Stimulated activated CD4-positive, alpha-beta T cell treated with anti-CD3 and anti-CD28 coated beads, TNF-alpha, amount 100 ng/mL, for 48 hours (primary cell): ENCODE measurements at regions not wholly inside any gene's neighbourhood (a gene's known extent, or its start where the extent isn't known, plus 50 kb on each side); places are given as distances from the start of the nearest gene placed in this dataset.

Experiments used
- DNase-seq, 3 donors: peaks; one replicate each; pipeline ENCODE4 v3.0.0-alpha.2; 2020; ENCODE audit warnings: low read depth in 3 of 3

DNA sequence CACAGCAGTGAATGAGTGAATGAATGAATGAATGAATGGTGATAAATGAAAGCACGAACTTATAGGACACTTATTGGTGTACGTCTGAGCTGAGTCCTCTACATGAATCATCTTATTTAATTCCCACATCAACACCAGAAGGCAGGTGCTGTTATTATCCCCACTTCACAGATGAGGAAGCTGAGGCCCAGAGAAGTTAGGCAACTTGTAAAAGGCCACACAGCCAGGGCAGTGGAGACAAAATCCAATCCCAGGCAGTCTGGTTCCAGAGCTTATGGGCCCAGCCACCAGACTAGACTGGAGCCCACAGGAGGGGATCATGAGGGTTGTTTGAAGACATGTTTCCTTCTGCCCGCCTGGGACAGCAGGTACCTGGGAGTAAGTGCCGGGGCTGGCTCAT, 364.0 kb downstream of the MN1 start:
- no peak for DNase-seq

DNA sequence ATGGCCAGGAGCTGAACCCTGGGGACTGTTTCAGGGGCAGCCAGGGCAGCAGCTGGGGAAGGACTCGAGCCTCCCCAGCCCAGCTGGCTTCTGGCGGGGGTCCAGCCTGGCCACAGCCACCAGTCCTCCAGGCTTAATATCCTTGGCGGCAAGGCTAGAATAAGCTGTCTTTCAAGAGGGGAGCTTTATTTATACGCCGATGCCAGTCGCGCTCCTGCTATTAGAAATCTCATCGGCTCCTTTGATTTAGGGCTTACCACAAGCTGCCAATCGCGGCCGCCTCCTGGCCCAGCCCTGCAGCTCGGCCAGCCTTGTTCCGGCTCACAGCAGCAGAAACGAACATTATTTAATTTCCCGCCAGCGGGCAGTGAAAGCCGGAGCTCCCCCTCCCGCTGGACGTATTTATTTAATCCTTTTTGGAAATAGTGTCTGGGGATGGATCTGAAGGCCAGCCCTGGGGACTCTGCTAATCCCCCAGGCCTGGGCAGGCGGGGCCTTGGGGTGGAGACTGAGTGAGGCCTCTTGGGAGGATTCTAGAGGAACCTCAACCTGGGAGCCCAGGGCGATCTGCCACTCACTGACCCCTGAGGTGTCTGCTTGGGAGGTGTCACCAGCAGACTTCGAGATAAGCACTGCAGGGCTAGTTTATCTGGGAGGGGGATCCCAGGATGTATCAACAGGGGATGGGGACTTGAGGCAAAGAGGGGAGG, 363.1 kb downstream of the MN1 start:
- DNase-seq, result no peak

DNA sequence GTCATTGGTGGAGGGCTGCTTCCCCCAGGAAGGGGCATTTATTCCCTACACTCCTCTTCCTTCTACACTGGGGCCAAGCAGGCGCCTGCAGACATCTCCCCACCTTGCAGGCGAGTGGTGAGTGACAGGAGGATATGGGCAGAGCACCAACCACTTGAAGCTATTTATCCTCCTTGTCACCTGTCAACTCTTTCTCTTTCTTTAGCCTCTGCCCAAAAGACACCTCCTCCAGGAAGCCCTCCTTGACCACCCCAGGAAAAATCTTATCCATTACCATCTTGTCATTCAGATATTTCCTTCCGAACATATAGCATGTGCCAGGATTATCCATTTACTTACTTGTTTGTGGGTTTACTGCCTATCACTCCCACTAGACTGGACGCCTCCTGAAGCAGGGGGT, 362.4 kb downstream of the MN1 start:
- DNase-seq, result no peak

DNA sequence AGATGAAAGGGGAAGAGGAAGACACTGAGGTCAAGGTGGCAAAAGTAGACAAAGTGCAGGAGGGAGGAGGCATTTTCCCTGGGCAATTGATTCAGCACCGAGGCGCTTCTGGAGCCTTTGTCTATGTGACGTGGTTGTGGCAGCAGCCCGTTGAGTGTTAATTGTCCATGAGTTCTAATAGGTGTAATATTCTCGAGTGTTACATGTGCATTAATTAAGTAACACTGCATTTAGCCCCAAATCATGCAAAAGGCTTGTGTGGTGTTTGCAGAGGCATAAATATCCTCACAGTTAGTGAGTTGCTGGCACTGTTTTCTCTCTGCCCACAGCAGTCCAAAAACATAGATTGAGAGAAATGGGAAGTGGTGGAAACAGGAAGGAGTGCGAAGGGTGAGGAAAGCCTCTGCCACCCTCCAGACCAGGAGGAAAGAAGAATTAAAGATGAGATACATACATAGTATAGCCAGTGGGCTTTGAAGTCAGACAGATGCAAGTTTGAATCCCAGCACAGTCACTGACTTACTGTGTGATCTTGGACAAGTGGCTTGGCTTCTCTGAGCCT, 361.2 kb downstream of the MN1 start:
- no peak for DNase-seq

DNA sequence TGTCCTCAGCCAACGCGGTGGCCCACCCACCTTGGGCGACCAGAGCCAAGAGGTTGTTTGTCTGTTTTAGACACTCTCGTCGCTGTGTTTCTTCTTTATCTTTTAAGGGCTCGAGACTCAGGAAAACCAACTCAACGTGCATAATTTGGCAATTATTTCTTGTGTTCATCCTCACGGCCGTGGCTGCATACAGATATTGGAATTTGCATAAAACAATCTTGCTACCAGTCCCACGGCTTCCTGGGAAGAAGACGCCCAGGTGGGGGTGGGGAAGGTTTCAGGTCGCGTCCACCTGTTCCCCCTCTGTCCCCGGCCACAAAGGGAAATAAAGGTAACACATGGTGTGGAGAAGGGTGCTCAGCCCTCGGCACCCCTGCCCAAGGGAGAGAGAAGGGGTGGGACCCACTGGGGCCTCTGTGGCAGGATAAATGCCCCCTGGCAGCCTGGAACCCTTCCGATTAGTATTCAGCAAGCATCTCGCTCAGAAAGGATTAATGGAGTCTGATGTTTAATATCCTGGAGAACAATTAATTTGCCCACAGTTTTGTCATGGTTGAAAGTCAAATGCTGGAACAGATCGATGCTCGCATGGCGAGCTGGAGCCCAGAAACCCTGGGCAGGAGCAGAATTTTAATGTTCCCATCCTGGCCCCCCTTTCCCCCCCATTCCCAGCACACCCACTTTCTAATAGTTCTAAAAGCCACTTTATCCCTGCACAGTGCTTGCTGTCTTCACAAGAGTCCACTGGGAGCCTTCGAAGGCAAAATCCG, 359.7 kb downstream of the MN1 start:
- DNase-seq, result no peak

DNA sequence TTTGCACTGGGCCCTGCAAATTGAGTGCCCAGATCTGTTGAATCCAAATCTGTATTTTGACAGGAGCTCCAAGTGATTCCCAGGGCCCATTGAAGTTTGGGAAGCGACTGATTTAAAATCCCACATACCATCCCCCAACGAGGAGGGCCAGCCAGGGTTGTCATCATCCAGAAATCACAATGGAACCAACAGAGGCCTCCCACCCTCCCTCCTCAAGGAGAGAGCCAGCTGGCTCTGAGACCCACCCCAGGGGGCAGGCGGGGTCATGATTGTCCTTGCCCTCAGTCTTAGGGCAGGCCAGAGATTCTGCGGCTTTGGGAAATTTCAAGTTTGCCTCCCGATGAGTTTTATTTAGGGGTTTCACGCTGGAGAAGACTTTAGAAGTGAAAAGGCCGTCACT, 358.2 kb downstream of the MN1 start:
- DNase-seq, result no peak

DNA sequence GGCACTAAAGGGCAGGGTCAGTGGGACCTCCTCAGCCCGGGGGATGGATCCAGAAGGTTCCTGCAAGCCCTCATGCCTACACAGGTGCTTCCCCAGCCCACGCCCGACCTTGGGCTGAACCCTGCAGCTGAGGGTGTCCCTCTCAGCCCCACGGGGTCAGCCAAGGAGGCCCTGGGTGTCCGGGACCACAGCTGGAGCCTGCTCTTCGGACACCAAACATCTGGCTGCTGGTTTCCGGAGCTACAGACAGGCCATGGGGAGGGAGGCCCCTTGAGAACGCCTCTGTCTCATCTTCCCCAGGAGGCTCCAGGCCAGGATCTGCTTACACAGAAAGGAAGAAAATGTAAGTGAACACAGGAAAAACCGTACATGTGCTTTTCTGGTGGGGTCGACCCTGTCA, 355.7 kb downstream of the MN1 start:
- no peak for DNase-seq

DNA sequence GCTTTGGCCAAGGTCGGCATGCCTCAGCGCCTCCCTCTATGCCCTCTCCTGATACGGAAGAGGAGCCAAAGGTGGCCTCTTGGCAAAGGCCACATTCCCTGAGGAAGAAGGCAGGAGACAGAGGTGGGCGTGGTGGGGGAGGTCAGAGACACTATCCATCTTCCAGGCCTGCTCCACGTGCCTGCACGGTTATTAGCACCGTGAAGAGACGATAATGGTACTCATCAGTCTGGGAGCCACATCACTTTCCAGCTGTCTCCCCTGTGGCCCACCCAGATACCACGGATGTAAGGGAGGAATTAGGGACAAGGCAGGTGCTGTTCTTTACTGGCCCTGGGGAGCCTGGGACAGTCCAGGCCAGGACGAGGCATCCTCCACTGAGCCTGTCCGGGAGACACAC, 354.3 kb downstream of the MN1 start:
- no peak for DNase-seq

DNA sequence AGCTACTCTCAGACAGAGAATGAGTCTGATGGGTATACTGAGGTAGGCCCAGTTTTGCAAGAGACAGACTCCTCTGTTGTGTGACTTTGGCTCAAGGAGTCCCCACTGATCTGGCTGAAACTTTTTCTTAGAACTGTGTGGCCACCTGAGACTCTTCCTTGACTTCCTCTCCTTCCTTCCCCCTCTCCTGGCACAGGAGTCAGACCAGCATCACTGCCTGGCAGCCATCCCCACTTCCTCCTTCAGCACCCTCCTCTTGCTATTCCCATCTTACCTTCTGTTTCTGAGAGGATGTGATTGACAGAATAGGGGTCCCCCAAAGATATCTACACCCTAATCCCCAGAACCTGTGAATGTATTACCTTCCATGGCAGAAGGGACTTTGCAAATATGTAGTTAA, 351.1 kb downstream of the MN1 start:
- DNase-seq, result no peak

DNA sequence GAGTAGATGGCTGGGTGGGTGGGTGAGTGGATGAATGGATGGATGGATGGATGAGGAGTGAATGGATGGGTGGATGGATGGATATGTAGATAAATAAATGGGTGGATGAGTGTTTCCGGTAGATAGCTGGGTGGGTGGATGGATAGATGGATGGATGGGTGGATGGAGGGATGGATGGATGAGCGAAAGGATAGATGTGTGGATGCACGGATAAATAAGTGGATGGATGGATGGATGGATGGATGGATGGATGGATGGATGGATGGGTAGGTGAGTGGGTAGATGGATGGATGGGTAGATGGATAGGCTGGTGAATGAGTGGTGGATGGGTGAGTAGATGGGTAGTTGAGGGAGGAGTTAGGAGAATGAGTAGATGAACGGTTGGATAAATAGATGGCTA, 349.3 kb downstream of the MN1 start:
- DNase-seq, result no peak

DNA sequence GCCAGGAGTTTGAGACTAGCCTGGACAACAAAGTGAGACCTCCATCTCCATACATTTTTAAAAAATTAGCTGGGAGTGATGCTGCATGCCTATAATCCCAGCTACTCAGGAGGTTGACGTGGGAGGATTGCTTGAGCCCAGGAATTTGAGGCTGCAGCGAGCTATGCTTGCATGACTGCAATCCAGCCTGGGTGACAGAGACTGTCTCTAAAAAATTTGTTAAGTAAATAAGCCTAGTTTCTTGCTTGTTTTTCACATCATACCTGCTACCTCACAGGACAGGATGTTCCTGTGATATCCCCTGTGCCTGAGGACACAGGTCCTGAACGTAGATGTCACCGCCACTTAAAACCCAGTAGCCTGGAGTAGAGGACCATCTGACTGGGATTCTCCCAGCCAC, 348.6 kb downstream of the MN1 start:
- no peak for DNase-seq

DNA sequence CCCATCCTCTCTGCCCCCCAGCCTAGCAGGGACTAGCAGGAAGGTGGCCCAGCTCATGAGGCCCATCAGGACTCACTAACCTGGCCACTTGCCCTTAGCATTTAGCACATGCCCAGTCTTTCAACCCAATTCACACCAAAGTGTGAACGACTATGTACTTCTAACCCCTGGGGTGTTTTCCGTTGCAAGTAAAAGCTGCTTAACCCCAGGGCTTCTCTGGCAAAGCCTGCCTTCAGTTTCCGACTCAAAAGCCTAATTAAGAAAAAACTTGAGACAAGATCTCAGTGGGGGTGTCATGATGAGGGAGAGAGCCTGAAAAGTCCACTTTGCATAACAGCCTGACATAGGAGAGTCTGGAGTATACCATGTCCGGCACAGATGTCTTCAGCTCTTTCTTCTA, 347.8 kb downstream of the MN1 start:
- DNase-seq, result no peak

DNA sequence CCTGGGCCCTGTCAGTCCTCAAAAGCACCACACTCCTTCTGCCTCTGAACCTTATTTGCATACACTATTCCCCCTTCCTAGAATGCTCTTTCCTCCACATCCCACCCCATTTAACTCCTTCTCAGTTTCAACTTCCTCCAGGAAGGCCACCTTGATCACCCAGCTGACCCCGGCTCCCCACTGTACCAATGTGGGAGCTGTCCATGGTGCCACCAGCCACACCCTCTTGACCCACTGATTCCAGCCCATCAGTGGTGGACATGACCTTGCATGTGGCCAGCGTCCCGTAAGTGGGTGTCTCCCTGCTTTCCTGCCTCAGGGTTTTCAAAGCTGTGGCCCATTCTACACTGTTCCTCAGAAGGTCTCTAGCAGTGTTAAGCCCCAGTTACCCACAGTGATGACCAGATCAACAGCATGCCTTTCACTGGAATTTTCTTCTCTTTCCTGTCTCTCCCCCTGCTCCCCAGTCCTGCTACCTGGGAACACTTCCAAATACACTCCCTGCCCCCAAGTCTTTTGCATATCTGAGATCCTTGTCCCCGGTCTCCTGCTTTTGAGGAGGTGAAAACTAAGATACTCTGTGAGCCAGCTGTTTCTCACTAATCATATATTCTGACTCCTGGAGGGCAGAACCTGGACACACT, 346.6 kb downstream of the MN1 start:
- no peak for DNase-seq

DNA sequence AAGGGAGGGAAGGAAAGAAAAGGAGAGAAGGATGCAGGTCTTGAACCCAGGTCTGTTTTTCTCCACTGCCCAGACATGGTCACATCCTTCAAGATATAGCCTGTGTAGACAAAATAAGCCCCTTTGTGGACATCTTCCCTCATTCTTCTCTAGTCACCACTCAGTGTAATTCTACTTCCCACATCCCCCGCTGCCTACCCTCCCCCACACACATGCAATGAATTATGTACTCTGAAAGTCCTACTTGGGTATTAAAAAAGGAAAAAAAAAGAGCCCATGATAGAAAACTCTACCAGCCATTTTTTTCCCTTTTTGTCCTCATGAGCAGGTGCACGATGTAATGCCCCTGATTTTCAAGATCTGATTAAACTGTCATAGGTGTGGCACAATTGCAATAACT, 346.0 kb downstream of the MN1 start:
- no peak for DNase-seq

DNA sequence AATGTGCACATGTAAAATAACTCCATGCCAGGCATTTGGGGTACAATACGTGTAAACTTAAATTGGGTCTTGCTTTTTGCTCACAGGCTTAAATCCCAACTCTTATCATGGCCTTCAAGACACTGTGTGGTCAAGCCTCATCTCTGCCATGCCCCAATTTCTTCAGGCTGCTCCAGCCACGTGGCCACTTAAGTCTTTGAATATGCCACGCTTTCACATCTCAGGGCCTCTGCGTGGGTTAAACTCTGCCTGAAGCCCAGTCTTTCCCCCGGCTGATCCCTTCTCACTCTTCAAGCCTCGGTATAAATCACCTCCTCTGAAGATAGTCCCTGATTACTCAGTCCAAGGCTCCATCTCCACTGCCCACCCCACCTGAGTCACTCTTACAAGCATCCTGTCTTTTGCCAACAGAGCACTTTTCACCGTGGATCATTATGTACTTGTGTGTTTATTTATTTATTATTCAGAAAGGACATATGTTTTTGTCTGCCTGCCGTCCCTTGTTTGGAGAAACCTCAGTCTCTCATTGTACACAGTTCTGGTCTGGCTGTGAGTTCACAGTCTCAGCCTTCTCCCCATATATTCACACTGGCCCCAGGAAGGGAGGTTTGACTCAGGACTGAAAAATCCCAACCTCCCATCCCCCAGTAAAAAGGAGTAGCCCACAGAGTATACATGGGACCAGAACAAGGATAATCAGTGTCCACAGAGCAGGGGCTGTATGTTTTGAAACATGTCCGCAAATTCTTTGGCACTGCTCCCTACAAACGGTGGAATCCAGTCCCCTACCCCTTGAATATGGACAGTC, 344.7 kb downstream of the MN1 start:
- no peak for DNase-seq

DNA sequence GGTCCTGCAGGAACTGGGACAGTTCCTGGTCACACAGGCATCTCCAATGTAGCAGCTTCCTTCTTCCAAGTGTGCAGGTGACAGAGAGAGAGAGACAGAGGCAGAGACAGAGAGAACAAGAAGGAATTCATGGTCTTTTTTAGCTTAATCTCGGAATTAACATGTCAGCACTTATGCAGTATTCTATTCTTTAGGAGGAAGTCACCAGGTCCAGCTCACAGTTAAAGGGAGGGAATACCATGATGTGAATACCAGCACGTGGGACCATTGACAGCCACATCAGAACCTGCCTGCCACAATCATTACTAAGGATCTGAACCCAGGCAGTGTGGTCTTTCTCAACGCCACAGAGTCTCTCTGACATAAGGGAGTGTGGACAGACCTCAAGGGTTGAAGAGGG, 341.6 kb downstream of the MN1 start:
- DNase-seq, result no peak

DNA sequence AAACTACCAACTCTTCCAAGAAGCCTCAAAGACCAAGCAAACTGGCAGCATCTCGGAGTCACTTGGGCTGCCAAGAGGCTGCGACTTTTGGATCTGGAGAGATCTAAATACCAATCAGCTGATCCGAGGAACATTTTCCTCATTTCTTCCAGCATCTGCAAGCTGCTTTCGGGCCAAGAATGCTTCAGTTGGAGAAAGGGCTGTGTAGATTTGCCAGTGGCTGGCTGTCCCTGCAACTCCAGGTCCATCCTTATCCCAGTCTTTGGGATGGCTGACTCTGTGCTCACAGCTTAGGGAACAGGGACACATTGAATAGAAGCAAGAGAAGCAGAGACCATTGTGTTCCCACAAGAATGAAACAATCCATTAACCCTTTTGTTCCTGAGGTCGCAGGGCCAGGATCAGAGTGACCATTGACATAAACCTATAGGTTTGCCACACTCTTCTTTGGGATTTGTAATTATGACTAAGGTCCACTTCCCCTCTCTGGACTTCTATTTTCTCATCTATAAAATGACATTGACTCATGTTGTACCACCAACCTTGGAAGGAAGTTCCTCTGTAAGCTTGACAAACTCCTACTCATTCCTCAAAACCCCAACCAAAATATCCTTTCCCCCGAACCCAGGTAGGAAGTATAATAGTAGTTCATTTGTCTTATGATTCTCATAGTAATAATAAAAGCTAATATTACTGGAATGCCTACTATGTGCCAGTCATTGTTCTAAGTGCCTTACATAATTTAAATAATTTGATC, 340.8 kb downstream of the MN1 start:
- no peak for DNase-seq

DNA sequence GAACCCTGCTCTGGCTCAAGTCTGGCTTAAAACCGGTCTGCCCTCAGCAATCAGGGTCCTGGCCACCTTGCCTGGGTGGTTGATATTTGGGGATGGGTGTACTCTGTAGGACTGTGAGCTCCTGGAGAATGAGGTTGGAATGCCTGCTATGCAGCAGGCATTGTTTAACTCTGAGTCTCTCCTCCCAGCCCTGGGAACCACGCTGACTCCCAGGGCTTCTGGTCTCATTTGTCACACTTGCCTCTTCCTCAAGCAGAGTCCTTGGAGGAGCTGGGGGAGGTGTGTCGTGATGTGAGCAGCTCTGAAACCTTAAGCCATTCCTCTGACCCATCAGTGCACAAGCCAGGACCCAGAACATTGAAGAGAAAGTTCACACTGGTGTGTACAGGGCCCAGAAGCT, 340.1 kb downstream of the MN1 start:
- DNase-seq, result no peak

DNA sequence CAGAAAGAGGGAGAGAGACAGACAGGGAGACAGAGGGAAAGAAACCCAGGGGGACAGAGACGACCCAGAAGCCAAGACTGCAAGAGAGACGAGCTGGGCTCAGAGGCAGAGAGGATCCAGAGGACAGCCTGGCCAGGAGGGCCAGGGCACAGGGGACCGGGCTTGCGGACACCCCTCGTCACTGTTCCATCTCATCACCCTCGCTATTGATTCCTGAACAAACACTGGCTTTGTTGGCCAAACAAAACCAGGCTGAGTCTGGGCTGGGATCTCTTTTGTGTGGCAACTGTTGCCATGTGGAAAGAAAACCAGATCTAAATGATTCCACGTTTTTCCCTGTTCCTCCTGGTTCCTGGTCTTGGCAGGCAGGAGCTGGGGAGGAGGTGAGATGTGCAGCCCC, 339.4 kb downstream of the MN1 start:
- no peak for DNase-seq

DNA sequence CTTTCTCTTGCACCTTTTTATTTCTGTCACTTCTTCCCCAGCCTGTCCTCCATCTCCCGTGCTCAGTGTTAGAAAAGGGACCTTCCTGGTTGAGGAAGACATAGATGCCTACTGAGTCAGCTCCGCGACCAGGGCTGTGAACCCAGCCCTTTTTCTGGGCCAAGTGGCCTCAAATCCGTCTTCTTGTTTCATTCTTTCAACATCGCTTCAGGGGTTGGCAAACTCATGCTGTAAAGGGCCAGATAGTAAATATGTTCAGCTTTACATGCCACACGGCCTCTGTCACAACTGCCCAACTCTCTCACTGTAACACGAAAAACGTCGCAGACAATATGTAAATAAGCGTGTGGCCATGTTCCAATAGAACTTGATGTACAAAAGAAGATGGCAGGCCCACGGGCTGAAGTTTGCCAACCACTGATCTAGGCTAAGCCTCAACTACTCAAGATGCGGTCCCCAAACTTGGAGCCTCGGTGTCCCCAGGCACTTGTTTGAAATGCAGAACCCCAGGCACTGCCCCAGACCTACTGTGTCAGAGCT, 338.4 kb downstream of the MN1 start:
- DNase-seq, result no peak

DNA sequence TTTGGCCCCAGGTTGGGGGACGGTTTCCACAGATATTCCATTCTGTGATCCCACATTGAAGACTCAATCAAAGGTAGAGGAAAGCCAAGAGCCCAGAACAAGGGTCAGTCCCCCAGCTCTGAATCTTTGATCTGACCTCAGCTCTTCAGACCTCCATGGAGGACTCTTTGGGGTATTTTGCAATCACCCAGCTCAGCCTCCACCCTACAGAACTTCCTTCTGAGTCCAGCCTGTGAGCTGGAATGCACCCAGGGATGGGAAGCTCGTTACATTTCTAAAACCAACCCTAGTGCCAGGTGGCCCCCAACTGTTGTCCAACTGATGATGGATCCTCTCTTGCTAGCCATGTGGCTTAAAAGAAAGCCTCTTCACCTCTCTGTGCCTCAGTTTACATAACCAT, 335.3 kb downstream of the MN1 start:
- DNase-seq, result no peak
